Heart left ventricle (tissue), 16 donors: ENCODE measurements at regions not wholly inside any gene's neighbourhood (a gene's known extent, or its start where the extent isn't known, plus 50 kb on each side); places are given as distances from the start of the nearest gene placed in this dataset.

ENCODE experiments used
- ATAC-seq, 4 donors: fragments of 200-7000 bp; cut with Tn5 transposase; one replicate each; pipeline ENCODE4 v1.9.1; 2020 to 2022; ENCODE audit warnings: moderate library complexity in 4 of 4, mild to moderate bottlenecking in 3 of 4, moderate number of reproducible peaks in 1 of 4
- DNase-seq, 5 donors: peaks; one replicate each; pipeline ENCODE4 v3.0.0-alpha.2; 2020
- H3K27ac ChIP-seq, 12 donors: fragments of 200-600 bp; sonication (generic) in 4 of 12; one replicate each; pipeline versions ENCODE4 v1.5.0 to v1.8.0; 2016 to 2022; ENCODE audit warnings: mild to moderate bottlenecking in 2 of 12
- H3K27me3 ChIP-seq, 9 donors: fragments of 200-600 bp; sonication (generic) in 2 of 9; one replicate each; pipeline versions ENCODE4 v1.5.1 to v1.8.0; 2016 to 2022; ENCODE audit warnings: mild to moderate bottlenecking in 3 of 9
- H3K36me3 ChIP-seq, 9 donors: fragments of 200-600 bp; sonication (generic) in 2 of 9; one replicate each; pipeline versions ENCODE4 v1.5.0 to v1.8.0; 2018 to 2022; ENCODE audit warnings: mild to moderate bottlenecking in 2 of 9
- H3K4me1 ChIP-seq, 12 donors: fragments of 200-600 bp; sonication (generic) in 4 of 12; one replicate each; pipeline versions ENCODE4 v1.5.0 to v1.8.0; 2016 to 2022; ENCODE audit warnings: mild to moderate bottlenecking in 3 of 12
- H3K4me3 ChIP-seq, 12 donors: fragments of 200-600 bp; sonication (generic) in 4 of 12; one replicate each; pipeline versions ENCODE4 v1.5.0 to v1.8.0; 2017 to 2022; ENCODE audit warnings: mild to moderate bottlenecking in 9 of 12, moderate library complexity in 4 of 12
- H3K9me3 ChIP-seq, 12 donors: fragments of 200-600 bp; sonication (generic) in 4 of 12; one replicate each; pipeline versions ENCODE4 v1.5.0 to v1.8.0; 2016 to 2022; ENCODE audit warnings: mild to moderate bottlenecking in 1 of 12
- CTCF ChIP-seq, 12 donors: fragments of 200-600 bp; sonication (generic) in 4 of 12; IDR thresholded peaks; one replicate each; pipeline versions ENCODE4 v1.5.0 to v1.8.0; 2018 to 2022; ENCODE audit warnings: antibody characterized with exemption in 12 of 12, mild to moderate bottlenecking in 5 of 12
- POLR2A ChIP-seq, 2 donors: fragments of 450-650 bp; IDR thresholded peaks; one replicate each; pipeline ENCODE4 v1.6.1; 2017; ENCODE audit warnings: antibody characterized with exemption in 2 of 2, mild to moderate bottlenecking in 2 of 2, moderate library complexity in 2 of 2
- WGBS, 4 donors: extraction: QIAGEN DNeasy Blood & Tissue Kit in 2 of 4; methylation state at CpG; one replicate each; pipeline versions ENCODE4 v1.1.5 to v1.1.7; 2013 to 2018; 5-methylcytosine and 5-hydroxymethylcytosine counted together
- intact Hi-C, 10 donors: fragments of 100-400 bp; cut with DNase I; formaldehyde crosslinking; loops; one replicate each; pipeline versions ENCODE4 v1.11.1 to v1.14.2; 2022
- donor health status: ischemic (EF 13 %, LVEDD 7.1; RV severe dilation, severe dysfunction).
- donor health status: healthy with polysubstance abuse.
- donor health status: DM: no; HTN: yes; CAD: no.
- donor health status: DM: no; HTN: no; CAD: no.
- donor health status: ischemic (EF 25% LVEDD 6.9; RV normal size, moderate dysfunction).
- donor health status: ischemic (EF 25% LVEDD 5.7; RV mildly dilated, moderate dysfunction).
- donor health status: healthy.
- donor health status: DM: yes; HTN: yes; CAD: no.
- donor health status: ischemic (EF 35%, LVEDD 5.7; RV mildly dilated, moderate dysfunction).
- donor health status: nonischemic (EF 11% LVEDD 7.7; RV severe dilation, severe dysfunction).
- donor health status: DM: yes; HTN: yes; CAD: no.
- donor health status: PGD.
- donor health status: ischemic (EF 29% LVEDD 5.4; RV normal size, mild dysfunction).
- donor health status: nonischemic (EF 23%, LVEDD 6.1; RV moderate dilation, normal function).

GRCh38 chr13:39283072-39283471, 244.8 kb downstream of the NHLRC3 start:
- ATAC-seq (no peak), DNase-seq (no peak)
- TF ChIP-seq CTCF (IDR thresholded peaks at IDR 0.05) = no peak
- no peak for TF ChIP-seq POLR2A (IDR thresholded peaks at IDR 0.05)
- intact Hi-C loops = no loop called here
- no peaks in the 10 kb centered on the region for H3K36me3 ChIP-seq
- H3K4me3 ChIP-seq = no peak overlapping the region
- H3K27me3 ChIP-seq = no peaks in the 10 kb centered on the region
- peaks cover 0 to 18% (median 0%) of the 10 kb centered on the region in 12 donors for H3K4me1 ChIP-seq
- H3K27ac ChIP-seq = no peak overlapping the region
- H3K9me3 ChIP-seq = peaks cover 0 to 19% (median 4%) of the 10 kb centered on the region in 12 donors
- 76 to 89% (median 82%) methylated on average over 1 of the region's 1 CpG for WGBS, 4 donors

- Histone ChIP-seq H3K4me1 (peaks cover 0 to 18% (median 0%) of the 10 kb centered on the region in 12 donors), H3K27ac (peak overlapping the region in 2 of 12 donors; percentile 10 to 37), H3K36me3 (no peaks in the 10 kb centered on the region), H3K4me3 (no peak overlapping the region), H3K9me3 (peaks cover 0 to 35% (median 6%) of the 10 kb centered on the region in 12 donors), H3K27me3 (no peaks in the 10 kb centered on the region)
- ATAC-seq (peak in 3 of 4 donors; percentile 54 to 87 (median 65)), DNase-seq (peak in 2 of 5 donors; percentile 37 to 40)
- 77 to 87% (median 85%) methylated on average over 8 of the region's 8 CpGs for WGBS, 4 donors
- intact Hi-C loops = no loop called here
- peak in 4 of 12 donors; percentile 7 to 34 (median 20) for TF ChIP-seq CTCF (IDR thresholded peaks at IDR 0.05)
- no peak for TF ChIP-seq POLR2A (IDR thresholded peaks at IDR 0.05)
Measured at GRCh38 chr13:39284801-39285388, 246.6 kb downstream of the NHLRC3 start.
